ENCODE measurements at regions not wholly inside any gene's neighbourhood (a gene's known extent, or its start where the extent isn't known, plus 50 kb on each side); places are given as distances from the start of the nearest gene placed in this dataset.

- intact Hi-C loops (cut with DNase I): no loop called here
- 91 to 92% methylated on average over 1 of the region's 1 CpG for WGBS, 2 donors
- Histone ChIP-seq H3K4me1 (no peaks in the 10 kb centered on the region), H3K36me3 (no peaks in the 10 kb centered on the region), H3K9me3 (no peaks in the 10 kb centered on the region), H3K27me3 (no peaks in the 10 kb centered on the region), H3K27ac (no peak overlapping the region), H3K4me3 (no peak overlapping the region)
- no peak for DNase-seq
- TF ChIP-seq, protein P1, sequence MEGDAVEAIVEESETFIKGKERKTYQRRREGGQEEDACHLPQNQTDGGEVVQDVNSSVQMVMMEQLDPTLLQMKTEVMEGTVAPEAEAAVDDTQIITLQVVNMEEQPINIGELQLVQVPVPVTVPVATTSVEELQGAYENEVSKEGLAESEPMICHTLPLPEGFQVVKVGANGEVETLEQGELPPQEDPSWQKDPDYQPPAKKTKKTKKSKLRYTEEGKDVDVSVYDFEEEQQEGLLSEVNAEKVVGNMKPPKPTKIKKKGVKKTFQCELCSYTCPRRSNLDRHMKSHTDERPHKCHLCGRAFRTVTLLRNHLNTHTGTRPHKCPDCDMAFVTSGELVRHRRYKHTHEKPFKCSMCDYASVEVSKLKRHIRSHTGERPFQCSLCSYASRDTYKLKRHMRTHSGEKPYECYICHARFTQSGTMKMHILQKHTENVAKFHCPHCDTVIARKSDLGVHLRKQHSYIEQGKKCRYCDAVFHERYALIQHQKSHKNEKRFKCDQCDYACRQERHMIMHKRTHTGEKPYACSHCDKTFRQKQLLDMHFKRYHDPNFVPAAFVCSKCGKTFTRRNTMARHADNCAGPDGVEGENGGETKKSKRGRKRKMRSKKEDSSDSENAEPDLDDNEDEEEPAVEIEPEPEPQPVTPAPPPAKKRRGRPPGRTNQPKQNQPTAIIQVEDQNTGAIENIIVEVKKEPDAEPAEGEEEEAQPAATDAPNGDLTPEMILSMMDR (IDR thresholded peaks at IDR 0.05): no peak
- TF ChIP-seq EP300 (IDR thresholded peaks at IDR 0.05) (no peak), POLR2AphosphoS5 (IDR thresholded peaks at IDR 0.05) (no peak), POLR2A (IDR thresholded peaks at IDR 0.05) (no peak)
Measured at GRCh38 chr2:155908567-155908966, 424.0 kb downstream of the NR4A2 start.

- no peak for DNase-seq
- Histone ChIP-seq H3K36me3 (no peaks in the 10 kb centered on the region), H3K27me3 (no peaks in the 10 kb centered on the region), H3K9me3 (no peaks in the 10 kb centered on the region), H3K4me1 (no peaks in the 10 kb centered on the region), H3K27ac (no peak overlapping the region), H3K4me3 (no peak overlapping the region)
- intact Hi-C loops (cut with DNase I): no loop called here
- 92 to 95% methylated on average over 3 of the region's 3 CpGs for WGBS, 2 donors
- no peak for TF ChIP-seq POLR2A (IDR thresholded peaks at IDR 0.05)
- no peak for TF ChIP-seq POLR2AphosphoS5 (IDR thresholded peaks at IDR 0.05)
- TF ChIP-seq, protein P1 (IDR thresholded peaks at IDR 0.05): no peak
- no peak for TF ChIP-seq EP300 (IDR thresholded peaks at IDR 0.05)
Measured at GRCh38 chr2:155907211-155907610, 425.3 kb downstream of the NR4A2 start.

DNA sequence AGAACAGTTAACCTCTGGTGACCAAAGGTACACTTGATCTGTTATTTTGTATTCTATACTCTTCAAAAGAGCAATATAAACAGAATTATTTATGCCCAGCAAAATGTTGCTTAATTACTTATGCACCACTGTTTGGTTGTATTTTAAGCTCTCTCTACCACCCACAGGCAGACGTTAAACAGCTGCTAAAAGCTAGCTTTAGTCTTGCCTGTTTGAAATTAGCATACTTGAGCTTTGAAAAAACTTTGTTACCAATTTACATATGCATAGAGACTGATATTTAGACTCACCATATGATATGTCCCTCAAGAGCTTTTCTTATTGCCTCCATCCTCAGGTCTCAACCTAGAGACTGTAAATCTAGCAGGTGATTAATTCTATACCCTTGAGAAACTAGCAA, 426.9 kb downstream of the NR4A2 start:
- DNase-seq: no peak
- Histone ChIP-seq H3K27ac (no peak overlapping the region), H3K4me1 (no peaks in the 10 kb centered on the region), H3K4me3 (no peak overlapping the region), H3K36me3 (no peaks in the 10 kb centered on the region), H3K9me3 (no peaks in the 10 kb centered on the region), H3K27me3 (no peaks in the 10 kb centered on the region)
- WGBS, 2 donors: 43 to 46% methylated on average over 1 of the region's 1 CpG
- intact Hi-C loops (cut with DNase I): no loop called here
- TF ChIP-seq EP300 (IDR thresholded peaks at IDR 0.05) (no peak), POLR2AphosphoS5 (IDR thresholded peaks at IDR 0.05) (no peak), POLR2A (IDR thresholded peaks at IDR 0.05) (no peak)
- TF ChIP-seq, protein P1 (IDR thresholded peaks at IDR 0.05): no peak

DNA sequence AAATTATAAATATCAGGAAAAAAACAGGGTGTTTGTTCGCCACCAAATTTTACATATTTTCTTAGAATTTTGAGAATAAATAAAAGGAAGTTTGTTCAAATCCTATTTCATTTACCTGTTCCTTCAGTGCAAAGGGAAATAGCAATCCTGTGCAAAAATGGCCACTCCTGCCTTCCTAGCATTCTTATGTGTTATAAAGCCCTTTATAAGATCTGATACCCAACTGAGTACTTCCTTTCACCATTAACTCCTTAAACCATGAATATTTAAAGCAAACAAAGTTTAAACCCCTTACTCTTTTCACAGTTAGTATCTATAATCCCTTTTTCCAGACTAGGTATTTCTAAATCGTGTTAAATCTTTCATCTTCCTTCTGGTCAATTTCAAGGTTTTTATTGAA, 427.8 kb downstream of the NR4A2 start:
- Histone ChIP-seq H3K4me3 (no peak overlapping the region), H3K36me3 (no peaks in the 10 kb centered on the region), H3K27ac (no peak overlapping the region), H3K4me1 (no peaks in the 10 kb centered on the region), H3K27me3 (no peaks in the 10 kb centered on the region), H3K9me3 (no peaks in the 10 kb centered on the region)
- intact Hi-C loops (cut with DNase I): no loop called here
- WGBS, 2 donors: 74 to 85% methylated on average over 2 of the region's 2 CpGs
- no peak for DNase-seq
- no peak for TF ChIP-seq EP300 (IDR thresholded peaks at IDR 0.05)
- TF ChIP-seq, protein P1 (IDR thresholded peaks at IDR 0.05): no peak
- TF ChIP-seq POLR2A (IDR thresholded peaks at IDR 0.05): no peak
- no peak for TF ChIP-seq POLR2AphosphoS5 (IDR thresholded peaks at IDR 0.05)

DNA sequence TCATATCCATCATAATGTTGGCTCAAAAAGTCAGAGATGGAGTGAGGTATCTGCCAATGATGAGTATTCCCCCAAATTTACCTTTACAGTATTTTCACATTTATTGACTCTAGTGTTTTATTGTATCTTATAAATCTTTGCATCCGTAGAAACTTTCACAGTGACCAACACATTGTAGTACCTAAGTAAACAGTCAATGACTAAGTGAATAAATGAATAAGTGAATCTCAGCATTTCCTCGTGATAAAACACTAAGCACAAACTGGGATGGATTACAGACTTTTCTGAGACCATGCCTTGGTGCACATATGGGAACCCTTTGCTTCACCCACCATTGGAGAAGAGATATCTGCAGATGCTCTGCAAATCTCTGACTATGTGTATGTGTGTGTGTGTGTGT, 429.9 kb downstream of the NR4A2 start:
- Histone ChIP-seq H3K4me1 (no peaks in the 10 kb centered on the region), H3K27me3 (no peaks in the 10 kb centered on the region), H3K4me3 (no peak overlapping the region), H3K27ac (no peak overlapping the region), H3K36me3 (no peaks in the 10 kb centered on the region), H3K9me3 (no peaks in the 10 kb centered on the region)
- TF ChIP-seq POLR2AphosphoS5 (IDR thresholded peaks at IDR 0.05) (no peak), EP300 (IDR thresholded peaks at IDR 0.05) (no peak), POLR2A (IDR thresholded peaks at IDR 0.05) (no peak)
- TF ChIP-seq, protein P1 (IDR thresholded peaks at IDR 0.05): no peak
- WGBS, 2 donors: 45 to 82% methylated on average over 2 of the region's 2 CpGs
- intact Hi-C loops (cut with DNase I): no loop called here
- DNase-seq: no peak

Measured in sigmoid colon (tissue), 6 donors.